Body of pancreas (tissue), 4 donors: ENCODE measurements at regions not wholly inside any gene's neighbourhood (a gene's known extent, or its start where the extent isn't known, plus 50 kb on each side); places are given as distances from the start of the nearest gene placed in this dataset.

Source experiments
- POLR2A ChIP-seq, 3 donors: fragments of 450-650 bp; IDR thresholded peaks; one replicate each; pipeline ENCODE4 v1.6.1; 2016; ENCODE audit warnings: antibody characterized with exemption in 3 of 3, mild to moderate bottlenecking in 2 of 3
- TF ChIP-seq, protein P1 (sequence below), 7 experiments: fragments of 450-650 bp in 4 of 7; fragments of 200-600 bp in 3 of 7; sonication (generic) in 3 of 7; IDR thresholded peaks; one replicate each; pipeline ENCODE4 v1.5.1; 2016 to 2019; ENCODE audit warnings: antibody characterized with exemption in 7 of 7

DNA sequence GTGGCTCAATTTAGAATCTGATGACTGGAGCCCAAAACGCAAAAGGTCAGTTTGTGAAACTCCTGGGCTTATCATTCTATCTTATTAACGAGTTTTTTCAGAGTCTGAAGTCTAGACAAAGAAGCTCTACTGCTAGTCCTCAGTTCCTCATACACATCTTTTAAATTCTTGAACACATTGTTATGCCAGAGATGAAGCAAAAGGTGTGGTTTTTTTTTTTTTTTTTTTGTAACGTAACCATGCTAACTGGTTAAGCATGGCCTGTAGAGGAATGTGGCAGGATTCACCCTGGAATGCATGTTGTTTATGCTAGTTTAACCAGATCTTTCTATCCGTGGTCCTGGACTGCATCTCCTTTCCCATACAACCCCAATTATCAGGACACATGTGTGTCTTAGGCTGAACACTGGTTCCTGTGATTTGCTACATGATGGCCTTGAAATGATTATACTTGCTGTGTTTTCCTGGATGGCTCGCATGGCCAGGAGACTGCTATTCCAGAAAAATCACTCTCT, 79.3 kb upstream of the MDFIC start:
- TF ChIP-seq, protein P1, sequence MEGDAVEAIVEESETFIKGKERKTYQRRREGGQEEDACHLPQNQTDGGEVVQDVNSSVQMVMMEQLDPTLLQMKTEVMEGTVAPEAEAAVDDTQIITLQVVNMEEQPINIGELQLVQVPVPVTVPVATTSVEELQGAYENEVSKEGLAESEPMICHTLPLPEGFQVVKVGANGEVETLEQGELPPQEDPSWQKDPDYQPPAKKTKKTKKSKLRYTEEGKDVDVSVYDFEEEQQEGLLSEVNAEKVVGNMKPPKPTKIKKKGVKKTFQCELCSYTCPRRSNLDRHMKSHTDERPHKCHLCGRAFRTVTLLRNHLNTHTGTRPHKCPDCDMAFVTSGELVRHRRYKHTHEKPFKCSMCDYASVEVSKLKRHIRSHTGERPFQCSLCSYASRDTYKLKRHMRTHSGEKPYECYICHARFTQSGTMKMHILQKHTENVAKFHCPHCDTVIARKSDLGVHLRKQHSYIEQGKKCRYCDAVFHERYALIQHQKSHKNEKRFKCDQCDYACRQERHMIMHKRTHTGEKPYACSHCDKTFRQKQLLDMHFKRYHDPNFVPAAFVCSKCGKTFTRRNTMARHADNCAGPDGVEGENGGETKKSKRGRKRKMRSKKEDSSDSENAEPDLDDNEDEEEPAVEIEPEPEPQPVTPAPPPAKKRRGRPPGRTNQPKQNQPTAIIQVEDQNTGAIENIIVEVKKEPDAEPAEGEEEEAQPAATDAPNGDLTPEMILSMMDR (IDR thresholded peaks at IDR 0.05), result no peak
- no peak for TF ChIP-seq POLR2A (IDR thresholded peaks at IDR 0.05)
